ENCODE measurements at regions not wholly inside any gene's neighbourhood (a gene's known extent, or its start where the extent isn't known, plus 50 kb on each side); places are given as distances from the start of the nearest gene placed in this dataset.
"Not testable (repeated sequence)": the region's sequence is repeated elsewhere in the genome, so short reads cannot be mapped to it uniquely, and the experiment has no call there.

DNA sequence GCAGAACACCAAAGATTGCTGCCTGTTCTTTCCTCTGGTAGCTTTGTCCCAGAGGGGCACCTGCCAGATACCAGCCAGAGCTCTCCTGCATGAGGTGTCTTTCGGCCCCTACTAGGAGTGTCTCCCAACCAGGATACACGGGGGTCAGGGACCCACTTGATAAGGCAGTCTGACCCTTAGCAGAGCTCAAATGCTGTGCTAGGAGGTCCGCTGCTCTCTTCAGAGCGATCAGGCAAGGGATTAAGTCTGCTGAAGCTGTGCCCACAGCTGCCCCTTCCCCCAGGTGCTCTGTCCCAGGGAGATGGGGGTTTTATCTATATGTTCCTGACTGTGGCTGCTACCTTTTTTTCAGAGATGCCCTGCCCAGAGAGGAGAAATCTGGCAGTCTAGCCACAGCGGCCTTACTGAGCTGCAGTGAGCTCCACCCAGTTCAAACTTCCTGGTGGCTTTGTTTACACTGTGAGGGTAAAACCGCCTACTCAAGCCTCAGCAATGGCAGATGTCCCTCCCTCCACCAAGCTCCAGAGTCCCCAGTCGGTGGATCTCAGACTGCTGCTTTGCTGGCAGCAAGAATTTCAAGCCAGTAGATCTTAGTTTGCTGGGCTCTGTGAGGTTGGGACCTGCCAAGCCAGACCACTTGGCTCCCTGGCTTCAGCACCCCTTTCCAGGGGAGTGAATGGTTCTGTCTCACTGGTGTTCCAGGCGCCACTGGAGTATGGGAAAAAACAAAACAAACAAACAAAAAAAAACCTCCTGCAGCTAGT lies 52.0 kb upstream of the TMTC2 start:
- not testable (repeated sequence) for DNase-seq

DNA sequence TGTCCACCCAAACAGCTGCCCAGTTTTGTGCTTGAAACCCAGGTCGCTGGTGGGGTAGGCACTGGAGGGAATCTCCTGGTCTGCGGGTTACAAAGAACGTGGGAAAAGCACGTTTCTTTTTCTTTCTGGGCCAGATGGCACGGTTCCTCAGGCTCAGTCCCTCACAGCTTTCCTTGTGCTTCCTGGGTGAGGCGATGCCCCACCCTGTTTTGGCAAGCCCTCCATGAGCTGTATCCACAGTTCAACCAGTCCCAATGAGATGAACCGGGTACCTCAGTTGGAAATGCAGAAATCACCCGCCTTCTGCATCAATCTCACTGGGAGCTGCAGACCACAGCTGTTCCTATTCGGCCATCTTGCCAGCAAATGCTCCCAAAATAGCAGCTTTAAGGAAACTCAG lies 51.4 kb upstream of the TMTC2 start:
- no peak for DNase-seq
